Prostate gland (tissue), 2 donors: ENCODE measurements at regions not wholly inside any gene's neighbourhood (a gene's known extent, or its start where the extent isn't known, plus 50 kb on each side); places are given as distances from the start of the nearest gene placed in this dataset.

ENCODE experiments used
- DNase-seq: peaks from one replicate; pipeline ENCODE4 v3.0.0-alpha.2; 2019; ENCODE audit warnings: low spot score
- H3K27ac ChIP-seq, 2 donors: fragments of 200-600 bp; sonication (generic); 2 replicates each; pipeline ENCODE4 v1.5.1; 2017 to 2019
- H3K27me3 ChIP-seq: fragments of 200-600 bp; sonication (generic); replicated peaks from 2 replicates; pipeline ENCODE4 v1.5.1; 2019; ENCODE audit not compliant: insufficient read depth
- H3K36me3 ChIP-seq, 2 donors: fragments of 200-600 bp; sonication (generic); 1 replicate in 1 of 2; 2 replicates in 1 of 2; pipeline versions ENCODE4 v1.5.1 to v1.8.1; 2017 to 2019
- H3K4me1 ChIP-seq: fragments of 200-600 bp; sonication (generic); replicated peaks from 2 replicates; pipeline ENCODE4 v1.5.1; 2019
- H3K4me3 ChIP-seq, 2 donors: fragments of 200-600 bp; sonication (generic); 2 replicates each; pipeline ENCODE4 v1.5.1; 2017 to 2019
- H3K9me3 ChIP-seq: fragments of 200-600 bp; sonication (generic); 2 replicates; pipeline ENCODE4 v1.5.1; 2017
- POLR2A ChIP-seq: fragments of 450-650 bp; IDR thresholded peaks from one replicate; pipeline ENCODE4 v1.6.1; 2016; ENCODE audit warnings: antibody characterized with exemption, mild to moderate bottlenecking
- POLR2AphosphoS5 ChIP-seq: sonication (generic); formaldehyde crosslinking; IDR thresholded peaks from one replicate; pipeline ENCODE4 v1.6.1; 2017; ENCODE audit warnings: antibody characterized with exemption
- WGBS: methylation state at CpG from one replicate; pipeline ENCODE4 v1.1.5; 2018; 5-methylcytosine and 5-hydroxymethylcytosine counted together
- intact Hi-C: fragments of 100-400 bp; cut with DNase I; formaldehyde crosslinking; loops from one replicate; pipeline ENCODE4 v1.14.2; 2022
- TF ChIP-seq, protein P1 (sequence below), 4 experiments: fragments of 200-600 bp in 2 of 4; fragments of 450-650 bp in 2 of 4; sonication (generic) in 2 of 4; IDR thresholded peaks; 1 replicate in 3 of 4; 2 replicates in 1 of 4; pipeline ENCODE4 v1.5.1; 2016 to 2019; ENCODE audit warnings: antibody characterized with exemption in 4 of 4, mild to moderate bottlenecking in 2 of 4, moderate library complexity in 2 of 4

DNA sequence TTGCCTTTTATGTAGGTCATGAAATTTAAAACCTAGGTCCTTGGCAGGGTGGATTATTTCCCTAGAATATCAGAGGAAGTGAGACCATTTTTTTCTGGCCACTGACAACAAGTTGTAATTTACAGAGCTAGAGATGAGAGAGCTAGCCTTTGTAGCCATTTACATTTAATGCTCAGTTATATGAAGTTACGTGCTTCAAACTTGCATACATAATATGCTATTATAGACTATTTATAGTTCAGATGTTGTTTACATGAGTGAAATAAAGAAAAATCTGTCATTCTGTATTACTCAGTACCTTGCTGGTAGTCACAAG is 234.9 kb upstream of the MBL2 start:
- H3K27me3 ChIP-seq, result no peaks in the 10 kb centered on the region
- no peaks in the 10 kb centered on the region for H3K36me3 ChIP-seq
- no peaks in the 10 kb centered on the region for H3K4me1 ChIP-seq
- no peak for TF ChIP-seq POLR2AphosphoS5
- TF ChIP-seq, protein P1, sequence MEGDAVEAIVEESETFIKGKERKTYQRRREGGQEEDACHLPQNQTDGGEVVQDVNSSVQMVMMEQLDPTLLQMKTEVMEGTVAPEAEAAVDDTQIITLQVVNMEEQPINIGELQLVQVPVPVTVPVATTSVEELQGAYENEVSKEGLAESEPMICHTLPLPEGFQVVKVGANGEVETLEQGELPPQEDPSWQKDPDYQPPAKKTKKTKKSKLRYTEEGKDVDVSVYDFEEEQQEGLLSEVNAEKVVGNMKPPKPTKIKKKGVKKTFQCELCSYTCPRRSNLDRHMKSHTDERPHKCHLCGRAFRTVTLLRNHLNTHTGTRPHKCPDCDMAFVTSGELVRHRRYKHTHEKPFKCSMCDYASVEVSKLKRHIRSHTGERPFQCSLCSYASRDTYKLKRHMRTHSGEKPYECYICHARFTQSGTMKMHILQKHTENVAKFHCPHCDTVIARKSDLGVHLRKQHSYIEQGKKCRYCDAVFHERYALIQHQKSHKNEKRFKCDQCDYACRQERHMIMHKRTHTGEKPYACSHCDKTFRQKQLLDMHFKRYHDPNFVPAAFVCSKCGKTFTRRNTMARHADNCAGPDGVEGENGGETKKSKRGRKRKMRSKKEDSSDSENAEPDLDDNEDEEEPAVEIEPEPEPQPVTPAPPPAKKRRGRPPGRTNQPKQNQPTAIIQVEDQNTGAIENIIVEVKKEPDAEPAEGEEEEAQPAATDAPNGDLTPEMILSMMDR (IDR thresholded peaks at IDR 0.05), result no peak
- no peak for TF ChIP-seq POLR2A
- intact Hi-C loops, result no loop called here
- no peak overlapping the region for H3K4me3 ChIP-seq
- no peak overlapping the region for H3K27ac ChIP-seq
- WGBS, result 98% methylated on average over 1 of the region's 1 CpG
- no peak for DNase-seq
- H3K9me3 ChIP-seq, result no peaks in the 10 kb centered on the region

DNA sequence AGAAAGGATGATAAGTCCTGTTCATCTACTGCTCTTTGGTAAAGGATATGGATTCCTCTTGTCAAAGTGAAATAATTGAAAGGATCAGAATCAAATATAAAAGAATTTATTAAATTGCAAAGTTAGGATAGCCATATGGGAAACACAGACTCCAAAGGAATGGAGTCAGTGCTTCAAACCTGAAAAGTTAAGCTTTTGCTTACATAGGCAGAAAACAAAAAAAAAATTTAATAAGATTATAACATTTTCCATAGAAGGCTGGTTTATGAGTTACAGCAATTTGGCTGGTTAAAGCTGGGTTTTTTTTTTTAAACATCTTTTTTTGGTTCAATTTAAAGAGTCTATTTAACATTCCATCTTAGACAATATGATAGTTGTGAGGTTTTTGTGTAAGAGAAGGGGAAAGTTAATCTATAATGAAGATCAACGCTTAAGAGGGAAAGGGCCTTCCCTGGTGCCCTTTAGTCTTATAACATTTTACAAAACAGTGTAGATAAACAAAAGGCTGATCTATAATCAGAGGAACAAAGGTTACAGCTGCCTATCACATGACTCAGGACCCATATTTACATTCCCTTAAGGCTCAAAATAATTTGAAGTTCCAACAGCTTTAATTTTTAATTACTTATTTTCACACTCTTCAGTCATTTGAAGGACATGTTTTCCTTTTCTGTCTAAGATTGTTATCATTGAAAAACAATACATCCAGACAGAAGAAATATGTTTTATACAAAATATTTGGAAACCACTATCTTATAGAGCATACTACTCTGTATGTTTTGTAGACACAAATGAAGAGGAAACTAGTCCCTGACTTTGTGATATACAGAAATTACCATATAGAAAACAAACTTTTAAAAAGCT is 234.3 kb upstream of the MBL2 start:
- Histone ChIP-seq H3K4me1 (no peaks in the 10 kb centered on the region), H3K36me3 (no peaks in the 10 kb centered on the region), H3K9me3 (no peaks in the 10 kb centered on the region), H3K4me3 (no peak overlapping the region), H3K27me3 (no peaks in the 10 kb centered on the region), H3K27ac (no peak overlapping the region)
- TF ChIP-seq POLR2A, result no peak
- no peak for DNase-seq
- 47% methylated on average over 1 of the region's 1 CpG for WGBS
- intact Hi-C loops, result no loop called here

DNA sequence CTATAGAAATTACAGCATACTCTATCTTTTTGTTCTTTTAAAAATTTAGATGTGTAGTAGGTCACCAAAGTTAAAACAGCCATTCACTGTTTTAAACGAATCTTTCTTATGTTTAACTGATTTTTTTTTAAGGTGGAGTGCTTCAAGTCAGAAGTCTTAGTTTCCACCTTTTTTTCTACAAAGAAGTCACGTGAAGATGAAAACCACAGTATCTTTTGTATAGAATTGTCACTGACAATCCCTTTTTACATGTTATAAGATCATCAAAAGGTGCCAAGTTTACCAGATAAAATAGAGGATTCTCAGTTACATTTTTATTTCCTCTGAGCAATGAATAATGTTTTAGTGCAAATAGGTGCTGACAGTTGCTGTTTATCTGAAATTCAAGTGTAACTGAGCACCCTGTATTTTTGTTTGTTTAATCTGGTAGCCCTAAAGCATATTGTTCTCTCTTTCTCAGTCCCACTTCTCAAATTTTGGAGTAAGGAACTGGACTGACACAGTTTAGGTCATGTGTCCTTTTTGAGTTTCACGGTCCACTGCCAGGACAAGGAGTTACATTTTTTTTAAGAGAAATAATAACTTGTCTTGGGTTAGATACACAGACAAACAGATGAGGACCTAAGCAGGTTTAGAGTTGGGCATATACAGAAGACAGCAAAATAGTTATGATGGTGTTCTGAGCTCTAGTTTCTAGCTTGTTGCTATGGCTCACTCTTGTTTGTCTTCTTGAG is 233.2 kb upstream of the MBL2 start:
- Histone ChIP-seq H3K4me3 (no peak overlapping the region), H3K4me1 (no peaks in the 10 kb centered on the region), H3K9me3 (no peaks in the 10 kb centered on the region), H3K36me3 (no peaks in the 10 kb centered on the region), H3K27me3 (no peaks in the 10 kb centered on the region), H3K27ac (no peak overlapping the region)
- DNase-seq, result no peak
- TF ChIP-seq POLR2AphosphoS5, result no peak
- 33% methylated on average over 3 of the region's 3 CpGs for WGBS
- intact Hi-C loops, result no loop called here

DNA sequence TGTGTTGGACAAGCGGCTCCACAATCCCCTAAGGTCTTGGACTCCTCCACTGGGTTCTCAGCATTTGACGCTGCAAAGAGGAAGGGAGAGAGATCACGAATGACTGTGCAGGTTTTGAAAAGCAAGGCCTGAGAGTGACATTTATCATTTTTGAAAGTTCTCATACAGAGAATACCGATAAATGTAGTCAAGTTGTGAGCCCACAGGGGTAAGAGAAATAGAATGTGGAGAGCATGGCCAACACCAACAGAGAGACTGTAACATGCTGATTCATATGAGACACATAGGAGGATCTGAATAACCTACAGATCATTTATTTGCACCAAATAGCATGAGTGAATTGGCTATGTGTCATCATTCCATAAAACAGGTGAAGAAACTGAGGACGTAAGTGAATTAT is 230.5 kb upstream of the MBL2 start:
- DNase-seq, result no peak
- 75% methylated on average over 5 of the region's 5 CpGs for WGBS
- no peaks in the 10 kb centered on the region for H3K4me1 ChIP-seq

DNA sequence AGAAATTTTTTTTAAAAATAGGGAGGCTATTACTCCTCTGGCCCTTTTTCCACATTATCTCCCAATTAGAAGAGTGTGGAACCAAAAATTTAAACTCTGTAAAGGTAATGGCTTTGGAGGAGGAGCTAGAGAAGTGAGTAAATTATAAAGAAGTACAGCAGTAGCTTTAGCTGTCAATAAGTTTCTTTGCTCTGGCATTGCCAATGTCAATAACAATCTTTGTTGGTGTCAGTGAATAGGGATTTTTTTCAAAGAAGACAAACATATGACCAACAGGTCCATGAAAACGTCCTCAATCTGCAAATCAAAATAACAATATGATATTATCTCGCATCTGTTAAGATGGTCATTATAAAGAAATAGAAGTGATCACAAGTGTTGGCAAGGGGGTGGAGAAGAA is 227.1 kb upstream of the MBL2 start:
- H3K27ac ChIP-seq, result no peak overlapping the region
- no peaks in the 10 kb centered on the region for H3K9me3 ChIP-seq
- H3K4me1 ChIP-seq, result no peaks in the 10 kb centered on the region
- TF ChIP-seq, protein P1 (IDR thresholded peaks at IDR 0.05), result no peak
- TF ChIP-seq POLR2AphosphoS5 (no peak), POLR2A (no peak)
- DNase-seq, result no peak
- H3K4me3 ChIP-seq, result no peak overlapping the region
- intact Hi-C loops, result no loop called here
- no peaks in the 10 kb centered on the region for H3K36me3 ChIP-seq
- 54% methylated on average over 2 of the region's 2 CpGs for WGBS
- H3K27me3 ChIP-seq, result no peaks in the 10 kb centered on the region

More for the DNA sequence above, 230.5 kb upstream of the MBL2 start:
- intact Hi-C loops, result no loop called here
- no peaks in the 10 kb centered on the region for H3K27me3 ChIP-seq
- no peaks in the 10 kb centered on the region for H3K9me3 ChIP-seq
- no peak for TF ChIP-seq POLR2A
- TF ChIP-seq, protein P1 (IDR thresholded peaks at IDR 0.05), result no peak
- TF ChIP-seq POLR2AphosphoS5, result no peak
- H3K4me3 ChIP-seq, result no peak overlapping the region
- H3K27ac ChIP-seq, result no peak overlapping the region
- no peaks in the 10 kb centered on the region for H3K36me3 ChIP-seq

DNA sequence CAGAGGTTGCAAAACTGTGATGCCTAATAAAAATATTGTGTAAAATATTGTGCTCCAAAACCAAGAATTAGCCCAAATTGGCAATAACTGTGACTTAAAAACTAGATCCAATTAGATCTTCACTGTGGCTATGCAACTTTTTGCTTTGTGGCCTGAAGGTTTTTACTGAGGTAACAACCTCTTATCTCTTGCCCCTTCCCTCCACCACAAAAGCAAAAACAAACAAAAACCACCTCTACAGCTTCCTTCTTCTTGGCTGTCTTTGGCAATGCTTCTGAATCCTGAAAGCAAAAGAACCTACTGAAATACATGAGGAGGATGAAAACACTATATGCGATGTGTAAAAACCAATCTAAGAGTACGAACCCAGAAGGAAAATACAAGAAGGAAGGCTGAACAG is 226.7 kb upstream of the MBL2 start:
- H3K36me3 ChIP-seq, result no peaks in the 10 kb centered on the region
- no peak for DNase-seq
- no peaks in the 10 kb centered on the region for H3K4me1 ChIP-seq
- no peak for TF ChIP-seq POLR2A
- no peak for TF ChIP-seq POLR2AphosphoS5
- TF ChIP-seq, protein P1 (IDR thresholded peaks at IDR 0.05), result no peak
- intact Hi-C loops, result no loop called here
- H3K27me3 ChIP-seq, result no peaks in the 10 kb centered on the region
- H3K4me3 ChIP-seq, result no peak overlapping the region
- no peak overlapping the region for H3K27ac ChIP-seq
- WGBS, result 87% methylated on average over 2 of the region's 2 CpGs
- H3K9me3 ChIP-seq, result no peaks in the 10 kb centered on the region
